OCI-LY7 (cell line): ENCODE measurements at regions not wholly inside any gene's neighbourhood (a gene's known extent, or its start where the extent isn't known, plus 50 kb on each side); places are given as distances from the start of the nearest gene placed in this dataset.

Source experiments
- BruUV-seq: library from RNA; stranded (reverse); fragments of 400-500 nt; replicated peaks from 2 replicates; lab custom pipeline; 2021; lab: Mats Ljungman, UMichigan
- CTCF ChIA-PET: fragments of 300-600 bp; sonication (Branson Sonifier 250); formaldehyde crosslinking; loops from one replicate; lab custom pipeline; 2022; ENCODE audit warnings: antibody characterized with exemption; ENCODE audit not compliant: unreplicated experiment; lab: Charles Lee
- POLR2A ChIA-PET: fragments of 300-600 bp; sonication (Branson Sonifier 250); formaldehyde crosslinking; loops from one replicate; lab custom pipeline; 2022; ENCODE audit warnings: antibody characterized with exemption; lab: Charles Lee
- DNase-seq: peaks from one replicate; pipeline ENCODE4 v3.0.0-alpha.2; 2015; ENCODE audit warnings: low spot score
- H2AFZ ChIP-seq: fragments of 200-600 bp; sonication (generic), shearing (Covaris generic); 2 replicates; pipeline ENCODE4 v1.6.1; 2014; ENCODE audit warnings: mild to moderate bottlenecking, antibody characterized with exemption, low read length, moderate library complexity
- H3K27ac ChIP-seq: fragments of 200-600 bp; sonication (generic); 2 replicates; pipeline ENCODE4 v1.5.1; 2014; ENCODE audit warnings: mixed run types, low read depth, mild to moderate bottlenecking, moderate library complexity, low read length, inconsistent platforms; ENCODE audit not compliant: poor library complexity, severe bottlenecking
- H3K36me3 ChIP-seq: fragments of 200-600 bp; sonication (generic); 2 replicates; pipeline ENCODE4 v1.6.1; 2014; ENCODE audit warnings: mild to moderate bottlenecking, antibody characterized with exemption, low read length, moderate library complexity, mixed read lengths; ENCODE audit not compliant: insufficient read depth
- H3K4me1 ChIP-seq: fragments of 200-600 bp; sonication (generic); 2 replicates; pipeline ENCODE4 v1.5.1; 2014; ENCODE audit warnings: mild to moderate bottlenecking, low read length; ENCODE audit not compliant: insufficient read depth, poor library complexity, severe bottlenecking
- H3K4me2 ChIP-seq: fragments of 200-600 bp; sonication (generic); 2 replicates; pipeline ENCODE4 v1.6.1; 2014; ENCODE audit warnings: mild to moderate bottlenecking, low read length
- H3K4me3 ChIP-seq: fragments of 200-600 bp; sonication (generic); 2 replicates; pipeline ENCODE4 v1.5.1; 2014; ENCODE audit warnings: mild to moderate bottlenecking, low read depth, low read length; ENCODE audit not compliant: poor library complexity, severe bottlenecking
- H3K79me2 ChIP-seq: fragments of 200-600 bp; sonication (generic); 2 replicates; pipeline ENCODE4 v1.6.1; 2016; ENCODE audit warnings: low read depth, mild to moderate bottlenecking, low read length, moderate library complexity, mixed read lengths; ENCODE audit not compliant: insufficient read depth
- H3K9me2 ChIP-seq: fragments of 200-600 bp; sonication (generic); 2 replicates; pipeline ENCODE4 v1.6.1; 2016; ENCODE audit warnings: mild to moderate bottlenecking, low read length, mixed read lengths; ENCODE audit not compliant: insufficient read depth
- H3K9me3 ChIP-seq: fragments of 200-600 bp; sonication (generic); 2 replicates; pipeline ENCODE4 v1.6.1; 2014; ENCODE audit warnings: mild to moderate bottlenecking, mixed run types, low read length, mixed read lengths
- H4K20me1 ChIP-seq: fragments of 200-600 bp; sonication (generic); 2 replicates; pipeline ENCODE4 v1.6.1; 2014; ENCODE audit warnings: mild to moderate bottlenecking, antibody characterized with exemption, low read length, moderate library complexity, mixed read lengths; ENCODE audit not compliant: insufficient read depth
- CTCF ChIP-seq: fragments of 200-600 bp; sonication (generic); conservative IDR thresholded peaks from 2 replicates; pipeline ENCODE4 v1.5.1; 2014; ENCODE audit warnings: mild to moderate bottlenecking, antibody characterized with exemption, low read length, moderate library complexity, mixed read lengths
- EZH2phosphoT487 ChIP-seq: fragments of 200-600 bp; sonication (generic); IDR thresholded peaks from 2 replicates; pipeline ENCODE4 v1.6.1; 2018; ENCODE audit warnings: low read depth, borderline replicate concordance, mild to moderate bottlenecking, mixed run types, antibody characterized with exemption, low read length, moderate library complexity, mixed read lengths
- intact Hi-C: fragments of 100-400 bp; cut with micrococcal nuclease; formaldehyde crosslinking; loops from one replicate; pipeline ENCODE4 v1.10.0; 2022; ENCODE audit not compliant: unreplicated experiment

GRCh38 chr6:103629613-103630012 is 1230.1 kb downstream of the HACE1 start:
- H3K9me3 ChIP-seq = no peaks in the 10 kb centered on the region
- BruUV-seq = no TSS peak
- ChIA-PET CTCF (no interaction called here), POLR2A (no interaction called here)
- no peaks in the 10 kb centered on the region for H3K9me2 ChIP-seq
- H3K4me3 ChIP-seq = no peak overlapping the region
- no peaks in the 10 kb centered on the region for H3K36me3 ChIP-seq
- no peak for TF ChIP-seq EZH2phosphoT487
- intact Hi-C loops = no loop called here
- H4K20me1 ChIP-seq = no peaks in the 10 kb centered on the region
- H3K4me1 ChIP-seq = no peaks in the 10 kb centered on the region
- H2AFZ ChIP-seq = no peak overlapping the region
- no peak overlapping the region for H3K27ac ChIP-seq
- no peaks in the 10 kb centered on the region for H3K79me2 ChIP-seq
- no peak for DNase-seq
- H3K4me2 ChIP-seq = no peak overlapping the region

GRCh38 chr6:103617642-103618041 is 1242.1 kb downstream of the HACE1 start:
- H3K4me3 ChIP-seq = no peak overlapping the region
- H3K4me1 ChIP-seq = no peaks in the 10 kb centered on the region
- BruUV-seq = no TSS peak
- no peak for DNase-seq
- intact Hi-C loops = no loop called here
- ChIA-PET POLR2A (no interaction called here), CTCF (no interaction called here)
- H2AFZ ChIP-seq = no peak overlapping the region
- H4K20me1 ChIP-seq = no peaks in the 10 kb centered on the region
- H3K36me3 ChIP-seq = no peaks in the 10 kb centered on the region
- no peaks in the 10 kb centered on the region for H3K79me2 ChIP-seq
- no peaks in the 10 kb centered on the region for H3K9me3 ChIP-seq
- H3K9me2 ChIP-seq = no peaks in the 10 kb centered on the region
- no peak overlapping the region for H3K4me2 ChIP-seq
- no peak overlapping the region for H3K27ac ChIP-seq
- TF ChIP-seq EZH2phosphoT487 = no peak
- TF ChIP-seq CTCF = no peak

- CTCF ChIA-PET = no interaction called here
- DNase-seq = no peak
- no TSS peak for BruUV-seq
- Histone ChIP-seq H3K4me3 (no peak overlapping the region), H3K4me1 (no peaks in the 10 kb centered on the region), H3K36me3 (no peaks in the 10 kb centered on the region), H3K79me2 (no peaks in the 10 kb centered on the region), H4K20me1 (no peaks in the 10 kb centered on the region), H3K27ac (no peak overlapping the region), H3K4me2 (no peak overlapping the region), H3K9me2 (no peaks in the 10 kb centered on the region), H2AFZ (no peak overlapping the region), H3K9me3 (no peaks in the 10 kb centered on the region)
- TF ChIP-seq EZH2phosphoT487 (no peak), CTCF (no peak)
- intact Hi-C loops = no loop called here
- POLR2A ChIA-PET = no interaction called here
Measured at GRCh38 chr6:103587722-103588121, 1272.0 kb downstream of the HACE1 start.
